CD4-positive, alpha-beta T cell treated with Interferon gamma for 1 hour (primary cell): ENCODE measurements at regions not wholly inside any gene's neighbourhood (a gene's known extent, or its start where the extent isn't known, plus 50 kb on each side); places are given as distances from the start of the nearest gene placed in this dataset.
"Not testable (repeated sequence)": the region's sequence is repeated elsewhere in the genome, so short reads cannot be mapped to it uniquely, and the experiment has no call there.

Source experiments
- DNase-seq: peaks from one replicate; pipeline ENCODE4 v3.0.0-alpha.2; 2020

DNA sequence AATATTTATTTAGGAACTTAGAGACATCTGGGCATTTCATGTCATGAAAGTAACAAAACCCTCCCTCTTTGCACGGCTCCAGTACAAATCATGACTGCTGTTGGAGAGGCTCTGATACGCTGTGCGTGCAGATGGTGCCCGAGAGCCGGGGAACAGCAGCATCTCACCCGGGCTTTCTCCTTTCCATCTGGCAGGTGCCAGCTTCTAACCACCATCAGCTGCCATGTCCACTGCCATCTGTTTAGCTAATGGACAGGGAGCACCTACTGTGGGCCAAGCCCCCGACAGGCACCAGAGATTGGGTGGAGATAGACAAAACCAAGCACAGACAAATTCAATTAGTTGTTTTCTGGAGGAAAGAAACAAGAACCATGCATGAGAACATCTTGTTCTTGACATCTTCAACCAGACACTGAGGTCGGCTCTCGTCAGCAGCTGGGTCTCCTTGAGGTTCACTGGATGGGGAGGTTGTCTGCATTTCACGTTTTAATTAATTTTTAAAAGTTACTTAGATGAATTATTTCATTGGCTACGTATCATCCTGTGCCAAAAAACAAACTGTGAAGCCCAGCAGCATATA, 323.7 kb downstream of the THBS2 start:
- no peak for DNase-seq

DNA sequence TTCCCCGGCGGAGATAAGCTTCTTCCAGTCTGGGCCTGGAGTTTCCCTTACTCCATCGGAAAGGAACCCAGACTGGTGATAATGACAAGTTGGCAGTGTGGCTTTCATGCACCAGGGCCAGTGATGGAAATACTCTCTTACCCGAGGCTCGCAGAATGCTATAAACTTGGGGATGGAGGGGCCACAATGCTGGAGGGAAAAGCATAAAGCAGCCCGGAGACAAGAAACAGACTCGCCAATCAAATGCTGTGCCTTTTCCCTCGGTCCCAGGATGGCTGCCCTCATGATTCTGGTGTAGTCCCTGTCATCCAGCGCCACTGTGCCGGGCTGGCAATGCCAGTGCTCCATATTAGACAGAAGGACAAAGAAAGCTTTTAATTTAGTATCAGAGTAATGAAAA, 325.6 kb downstream of the THBS2 start:
- DNase-seq = no peak

DNA sequence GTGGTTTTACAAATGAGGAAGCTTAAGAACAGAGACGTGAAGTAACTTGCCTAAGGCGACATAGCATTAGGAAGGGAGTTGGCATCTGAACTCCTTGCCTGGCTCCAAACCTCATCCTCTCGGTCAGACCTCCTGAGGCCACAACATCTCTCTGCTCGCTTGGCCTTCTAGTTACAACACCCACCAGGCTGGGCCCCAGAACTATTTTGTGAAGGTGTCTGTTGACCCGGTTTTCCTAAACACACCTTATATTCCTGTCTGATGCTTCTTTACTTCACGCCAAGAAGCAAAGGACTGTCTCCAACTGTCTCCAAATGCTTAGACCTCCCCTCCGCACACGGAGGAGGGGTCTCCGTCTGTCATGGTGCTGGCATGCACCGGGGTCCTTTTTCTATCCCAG, 326.6 kb downstream of the THBS2 start:
- no peak for DNase-seq

DNA sequence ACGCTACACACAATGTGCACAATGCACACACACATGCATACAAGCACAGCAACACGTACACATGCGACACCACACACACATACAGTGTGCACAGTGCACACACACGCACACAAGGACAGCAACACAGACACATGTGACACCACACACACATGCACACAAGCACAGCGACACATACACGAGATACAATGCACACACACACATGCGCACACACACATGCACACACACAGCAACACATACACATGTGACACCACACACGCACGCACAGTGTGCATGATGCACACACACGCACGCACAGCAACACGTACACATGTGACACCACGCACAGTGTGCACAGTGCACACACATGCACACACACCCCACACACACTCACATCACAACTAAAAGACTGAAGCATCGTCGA, 327.3 kb downstream of the THBS2 start:
- DNase-seq = no peak

DNA sequence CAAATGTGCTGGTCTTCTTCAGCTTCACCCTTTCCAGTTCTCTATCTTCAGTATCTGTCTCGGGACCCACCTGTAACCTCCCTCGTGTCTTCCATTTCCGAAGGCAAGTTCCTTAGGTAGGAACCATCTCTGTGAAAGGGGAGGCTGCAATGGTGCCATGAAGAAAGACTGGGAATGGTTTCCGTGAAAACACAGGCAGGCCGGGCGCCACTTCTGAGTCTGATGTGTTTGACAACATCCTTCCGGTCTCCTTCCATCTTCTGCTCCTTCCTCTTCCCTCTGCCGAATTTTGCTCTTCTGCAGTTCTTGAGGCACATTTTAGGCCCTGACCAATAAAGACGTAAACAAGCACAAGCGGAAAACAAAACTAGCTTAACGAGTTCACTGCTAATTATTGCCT, 328.0 kb downstream of the THBS2 start:
- no peak for DNase-seq

DNA sequence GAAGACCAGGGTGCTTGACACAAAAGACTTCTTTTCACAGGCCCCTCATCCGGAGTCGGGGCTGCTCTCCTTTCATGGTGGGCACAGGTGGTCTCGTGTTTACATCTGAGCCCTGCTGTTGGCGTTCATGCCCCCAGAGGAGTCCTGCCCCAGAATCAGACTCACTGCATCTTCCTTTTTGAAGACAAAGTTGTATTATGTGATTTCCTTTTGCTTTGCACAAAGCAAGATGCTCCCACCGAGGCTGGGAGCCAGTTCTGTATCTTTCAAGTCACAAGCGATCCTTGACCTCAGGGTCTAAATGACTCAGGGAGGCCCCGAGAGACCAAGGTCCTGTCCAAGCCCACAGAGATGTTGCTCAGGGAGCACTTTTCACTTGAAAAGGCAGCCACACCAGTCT, 330.5 kb downstream of the THBS2 start:
- no peak for DNase-seq

DNA sequence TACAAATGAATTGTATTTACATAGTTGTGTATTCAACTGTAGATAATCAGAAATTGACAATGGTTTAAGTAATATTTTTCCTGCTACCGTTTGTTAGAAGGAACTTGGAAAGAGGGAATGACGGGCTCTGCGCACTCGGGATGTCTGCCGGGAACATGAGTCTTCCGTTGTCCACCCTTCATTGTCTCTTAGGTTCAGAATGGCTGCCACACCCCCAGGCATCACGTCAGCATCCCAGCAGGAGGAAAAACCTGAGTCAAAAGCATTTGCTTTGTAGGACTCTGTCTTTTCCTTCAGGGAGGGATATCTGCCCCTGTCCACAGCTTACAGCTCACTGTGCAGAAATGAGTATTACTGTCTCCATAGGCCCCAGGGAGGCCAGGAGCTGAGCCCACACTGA, 331.2 kb downstream of the THBS2 start:
- no peak for DNase-seq

DNA sequence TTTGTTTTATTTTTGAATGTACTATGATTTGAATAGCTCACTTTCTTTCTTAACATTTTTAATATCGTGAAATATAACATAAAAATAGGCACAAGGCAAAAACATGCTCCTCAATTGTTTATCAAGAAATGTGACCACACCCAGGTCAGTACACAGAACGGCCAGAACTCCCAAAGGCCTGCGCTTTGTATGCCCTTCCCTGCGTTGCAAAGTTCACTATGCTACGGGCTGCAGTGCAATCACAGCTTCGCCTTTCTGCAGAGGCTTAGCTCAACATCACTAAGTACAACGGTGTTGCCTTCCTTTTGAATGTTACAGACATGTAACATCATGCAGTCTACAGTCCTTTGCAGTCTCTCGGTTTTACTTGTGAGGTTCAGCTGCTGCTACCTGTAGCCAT, 333.4 kb downstream of the THBS2 start:
- DNase-seq = no peak

DNA sequence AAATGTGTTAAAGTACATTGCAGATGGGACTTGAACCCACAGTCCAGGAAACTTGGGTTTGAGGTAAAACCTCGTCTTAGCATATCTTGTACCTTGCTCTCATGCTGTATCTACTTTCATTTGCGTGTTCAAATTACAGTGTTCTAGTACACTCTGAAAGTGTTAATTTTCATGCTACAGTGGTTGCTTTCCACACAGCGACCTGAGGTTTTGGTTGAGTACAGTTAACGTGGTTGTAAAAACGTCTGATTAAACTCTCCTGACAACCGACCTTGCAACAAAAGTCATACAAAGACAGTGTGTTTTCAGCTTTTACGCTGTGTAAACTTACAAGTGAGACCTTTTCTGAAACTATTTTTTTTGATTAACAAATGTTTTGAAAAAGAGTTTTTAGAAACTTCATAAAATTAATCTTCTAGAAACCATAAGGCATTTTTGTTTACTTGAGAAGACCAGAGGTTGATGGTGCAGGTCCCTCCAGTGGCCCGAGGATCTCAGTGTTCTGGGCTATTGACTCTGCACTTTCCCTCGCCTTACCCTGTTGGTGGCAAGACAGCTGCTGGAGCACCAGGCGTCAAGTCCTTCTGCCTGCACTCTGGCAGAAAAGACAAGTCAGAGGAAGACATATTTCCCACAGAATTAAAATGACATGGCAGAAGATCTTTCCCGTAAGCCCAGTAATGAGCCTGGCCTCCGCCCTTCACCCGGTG, 334.0 kb downstream of the THBS2 start:
- DNase-seq = no peak

DNA sequence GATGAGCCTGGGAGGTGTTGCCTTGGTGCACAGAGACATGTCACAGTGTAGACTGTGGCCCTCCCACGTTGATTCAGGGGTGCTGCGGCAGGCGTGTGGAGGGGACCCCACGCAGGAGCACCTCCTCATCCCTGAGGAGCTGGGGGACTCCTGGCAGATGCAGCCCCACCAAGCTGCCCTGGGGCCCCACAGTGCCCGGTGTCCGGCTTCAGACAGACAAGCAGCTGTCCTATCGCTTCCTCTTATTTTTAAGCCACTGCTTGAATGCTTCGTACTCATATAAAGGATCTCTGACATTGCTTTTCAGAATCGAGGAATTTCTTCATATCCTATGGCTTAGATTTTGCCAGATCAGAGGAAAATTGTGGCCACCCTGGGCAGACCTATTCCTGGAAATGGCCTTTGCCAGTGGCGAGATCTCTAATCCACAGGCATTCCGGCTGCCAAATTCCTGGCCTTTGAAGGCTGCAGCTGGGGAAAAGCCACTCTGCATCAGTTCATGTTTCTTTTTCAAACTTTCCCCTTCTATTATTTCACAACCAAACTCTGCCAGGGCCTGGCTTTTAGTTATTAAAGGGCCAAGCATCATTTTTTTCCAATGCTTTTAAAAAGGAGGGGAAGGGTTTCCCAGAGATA, 337.0 kb downstream of the THBS2 start:
- DNase-seq = no peak

DNA sequence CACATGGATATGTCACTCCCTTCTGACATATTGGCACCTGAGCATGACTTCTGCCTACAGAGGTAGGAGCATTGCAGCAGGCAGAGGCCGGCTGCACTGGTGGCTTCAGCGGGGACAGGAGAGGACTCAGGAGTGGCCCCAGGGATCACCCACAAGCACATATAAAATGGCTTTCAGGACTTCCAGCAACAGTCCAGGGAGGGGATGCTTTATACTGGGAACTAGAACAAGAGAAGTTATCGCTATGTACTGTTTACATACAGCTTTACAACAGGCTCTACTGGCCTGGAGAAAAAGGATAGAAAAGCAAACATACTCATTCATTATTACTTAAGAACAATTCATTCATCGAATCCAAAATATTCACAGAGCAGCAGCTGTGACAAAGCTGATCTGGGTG, 337.8 kb downstream of the THBS2 start:
- DNase-seq = no peak

DNA sequence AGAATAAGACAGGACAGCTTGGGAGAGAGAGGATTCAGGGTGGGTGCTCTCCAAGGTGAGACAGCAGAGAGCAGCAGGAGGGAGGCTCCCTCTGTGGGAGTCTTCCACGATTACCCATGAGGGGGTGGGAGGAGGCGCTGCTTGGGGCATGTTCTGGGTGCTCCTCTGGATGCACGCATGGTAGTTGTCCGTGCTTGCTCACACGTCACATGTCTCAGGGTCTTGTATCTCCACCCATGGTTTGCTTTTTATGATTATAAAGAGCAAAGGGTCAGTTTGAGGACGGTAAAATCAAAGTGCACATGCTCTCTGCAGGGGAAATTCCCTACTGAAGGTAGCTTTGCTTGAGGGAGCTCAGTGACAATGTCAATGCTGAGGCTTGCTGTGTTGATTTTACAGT, 338.4 kb downstream of the THBS2 start:
- DNase-seq = no peak

DNA sequence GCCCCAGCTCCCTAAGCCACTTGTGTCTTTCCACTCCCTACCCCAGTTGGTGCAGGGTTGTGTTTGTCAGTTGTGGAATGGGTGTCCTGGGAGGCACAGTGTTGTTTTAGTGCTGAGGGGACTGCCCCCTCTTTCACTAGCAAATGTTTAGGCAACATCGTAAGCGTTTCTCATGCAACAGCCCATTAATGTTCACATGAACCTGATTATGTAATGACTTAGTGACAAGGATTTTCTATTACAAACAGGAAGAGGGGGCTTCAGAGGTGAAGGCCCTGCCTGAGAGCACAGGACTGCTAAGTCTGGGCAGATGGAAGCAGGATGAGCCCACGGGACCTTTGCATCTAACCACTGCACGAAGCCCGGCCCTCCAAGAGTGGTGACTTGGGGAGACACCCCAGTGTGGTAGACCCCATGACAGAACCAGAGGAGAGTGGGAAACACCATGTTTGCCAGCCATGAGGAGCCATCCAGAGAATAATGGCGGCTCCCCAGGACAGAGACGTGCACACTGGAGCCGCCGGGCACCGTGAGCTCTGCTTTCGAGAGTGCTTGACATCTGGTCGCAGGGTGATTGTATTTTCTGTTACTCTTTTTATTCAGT, 339.7 kb downstream of the THBS2 start:
- no peak for DNase-seq

DNA sequence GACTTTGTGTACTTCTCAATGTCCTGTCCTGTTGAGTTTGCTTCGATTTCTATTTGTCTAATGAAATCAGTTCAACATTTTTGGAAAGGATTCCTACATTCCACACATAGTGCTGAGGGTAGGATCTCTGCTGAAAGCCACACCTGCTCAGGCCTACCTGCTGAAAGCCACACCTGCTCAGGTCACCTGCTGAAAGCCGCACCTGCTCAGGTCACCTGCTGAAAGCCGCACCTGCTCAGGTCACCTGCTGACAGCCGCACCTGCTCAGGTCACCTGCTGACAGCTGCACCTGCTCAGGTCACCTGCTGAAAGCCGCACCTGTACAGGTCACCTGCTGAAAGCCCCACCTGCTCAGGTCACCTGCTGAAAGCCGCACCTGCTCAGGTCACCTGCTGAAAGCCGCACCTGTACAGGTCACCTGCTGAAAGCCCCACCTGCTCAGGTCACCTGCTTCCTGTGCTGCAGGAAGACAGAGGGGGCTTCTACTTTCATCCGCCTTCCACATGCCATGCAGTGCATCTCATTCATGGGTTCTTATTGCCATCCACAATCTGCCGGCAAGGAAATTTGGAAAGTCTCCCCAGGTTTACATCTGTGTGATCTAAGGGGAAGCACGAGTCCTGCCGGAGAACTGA, 340.3 kb downstream of the THBS2 start:
- not testable (repeated sequence) for DNase-seq

DNA sequence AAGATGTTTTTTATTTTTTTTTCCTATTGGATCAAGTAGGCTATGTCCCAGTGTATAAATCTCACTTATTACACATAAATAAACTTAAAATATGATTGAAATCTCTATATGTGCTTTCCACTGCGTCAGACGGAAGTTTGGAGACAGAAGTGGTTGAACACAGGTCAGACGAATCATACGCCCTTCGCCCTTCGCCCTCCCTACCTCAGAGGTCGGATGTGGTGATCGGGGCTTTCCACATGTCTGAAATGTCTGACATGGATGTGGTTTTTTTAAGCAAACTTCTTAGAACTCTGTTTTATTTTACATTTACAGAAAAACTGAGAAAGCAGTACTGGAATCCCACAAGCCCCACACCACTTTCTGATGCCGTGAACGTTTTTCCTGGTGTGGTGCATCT, 344.4 kb downstream of the THBS2 start:
- no peak for DNase-seq

DNA sequence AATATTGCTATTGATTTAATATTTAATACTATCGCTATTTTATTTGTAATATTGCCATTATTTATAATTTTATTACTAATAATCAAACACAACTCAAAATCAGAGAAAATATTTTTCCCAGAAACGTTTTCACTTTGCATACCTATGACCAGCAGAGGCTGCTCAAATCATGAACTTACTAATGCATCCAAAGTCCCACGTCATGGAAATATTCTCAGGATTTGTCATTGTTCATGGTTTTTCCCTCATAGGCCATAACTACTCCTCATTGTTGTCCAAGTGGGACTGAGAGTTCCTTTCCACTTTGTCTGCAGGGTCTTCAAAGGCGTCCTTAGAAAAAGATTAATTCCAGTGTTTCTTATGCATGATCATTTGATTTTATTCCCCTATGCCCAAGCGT, 344.8 kb downstream of the THBS2 start:
- DNase-seq = no peak

DNA sequence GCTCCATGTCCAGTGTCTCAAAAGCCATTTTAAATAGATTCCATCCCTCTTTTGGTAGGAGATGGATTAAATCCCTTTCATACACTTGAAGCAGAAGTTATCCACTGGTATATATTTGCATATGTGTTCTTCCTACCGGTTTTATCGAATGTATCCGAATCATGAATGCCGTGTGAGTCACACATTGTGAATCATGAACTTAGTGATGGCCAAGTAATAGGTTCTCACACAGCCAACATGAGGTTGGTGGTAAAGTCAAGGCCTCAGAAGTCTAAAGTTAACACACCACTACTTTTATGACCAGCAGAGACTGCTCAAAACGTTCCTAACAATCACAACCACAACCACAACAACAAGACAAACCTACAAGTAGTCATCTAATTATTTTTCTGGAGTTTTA, 345.5 kb downstream of the THBS2 start:
- no peak for DNase-seq

DNA sequence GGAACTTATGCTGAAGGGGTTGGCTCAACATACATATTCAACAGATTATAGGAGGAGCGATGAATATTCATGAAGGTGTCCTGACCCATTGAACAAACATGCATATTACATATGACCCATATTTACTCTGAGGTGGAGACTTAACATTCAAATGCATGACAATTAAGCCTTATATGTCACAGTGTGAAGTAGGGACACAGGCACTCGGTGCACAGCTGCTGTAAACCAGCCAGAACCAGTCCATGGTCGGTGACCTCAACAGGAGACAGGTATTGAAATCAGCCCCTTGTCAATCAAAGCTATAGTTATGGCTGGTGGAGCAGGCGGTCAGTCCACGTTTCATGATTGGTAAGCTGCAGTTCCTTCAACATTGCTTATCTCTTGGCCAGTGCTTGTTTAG, 347.3 kb downstream of the THBS2 start:
- no peak for DNase-seq

DNA sequence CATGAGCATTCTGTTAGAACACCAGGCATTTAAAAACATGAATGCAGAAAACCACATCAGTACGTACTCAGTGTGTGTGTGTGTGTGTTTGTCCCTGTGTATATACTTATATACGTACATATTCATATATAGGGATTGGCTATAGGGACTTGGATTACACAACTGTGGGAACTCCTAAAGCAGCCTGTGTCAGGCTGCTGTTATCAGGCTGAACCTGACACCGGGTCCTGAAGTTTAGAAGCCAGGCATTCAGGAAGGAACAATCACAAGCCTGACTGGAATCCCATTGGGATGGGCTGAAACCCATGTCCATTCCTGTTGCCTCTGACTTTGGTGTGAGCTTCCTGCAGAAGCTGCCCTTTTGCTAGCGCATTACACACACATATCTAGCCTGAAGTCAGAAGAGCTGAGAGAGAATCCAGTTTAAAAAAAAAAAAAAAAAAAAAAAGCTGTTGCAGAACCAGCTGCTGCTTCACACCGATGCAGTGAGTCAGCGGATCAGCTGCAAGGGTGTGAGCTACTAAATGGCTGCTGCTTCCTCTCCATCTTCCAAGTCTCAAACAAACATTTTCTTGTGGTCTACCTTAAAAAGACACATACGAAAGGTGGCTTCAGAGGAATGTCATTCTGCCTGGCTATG, 348.1 kb downstream of the THBS2 start:
- peak; percentile 13 for DNase-seq

DNA sequence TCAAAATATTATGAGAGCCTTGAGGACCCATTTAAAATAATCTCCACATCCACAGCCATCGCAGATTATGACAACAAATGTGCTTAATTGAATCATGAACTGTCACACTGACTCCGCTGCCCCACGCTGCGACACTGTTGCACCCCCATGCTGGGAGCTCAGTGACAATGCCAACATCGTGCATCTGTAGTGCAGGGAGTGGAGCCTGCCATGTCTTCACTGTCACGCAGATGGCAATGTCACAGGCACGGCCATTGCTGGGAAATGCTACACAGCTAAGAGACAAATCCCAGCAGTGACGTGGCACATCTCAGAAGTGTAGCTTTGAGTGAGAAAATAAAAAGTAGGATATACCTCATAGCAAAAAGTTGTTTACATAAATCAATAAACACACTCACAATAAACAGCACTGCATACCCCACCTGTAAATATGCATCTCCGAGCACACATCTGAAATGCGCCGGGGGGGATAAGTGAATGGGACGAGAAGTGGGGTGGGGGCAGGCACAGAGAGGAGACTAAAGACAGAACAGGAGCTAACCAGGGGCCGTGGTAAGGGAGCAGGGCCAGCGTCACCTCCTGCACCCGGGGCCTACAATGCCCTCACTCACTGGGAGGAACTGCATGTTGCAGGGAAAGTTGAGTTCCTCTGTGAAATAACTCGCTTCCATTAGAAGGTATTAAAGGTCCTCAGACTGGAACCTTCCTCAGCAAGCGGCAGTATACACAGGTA, 349.9 kb downstream of the THBS2 start:
- no peak for DNase-seq

DNA sequence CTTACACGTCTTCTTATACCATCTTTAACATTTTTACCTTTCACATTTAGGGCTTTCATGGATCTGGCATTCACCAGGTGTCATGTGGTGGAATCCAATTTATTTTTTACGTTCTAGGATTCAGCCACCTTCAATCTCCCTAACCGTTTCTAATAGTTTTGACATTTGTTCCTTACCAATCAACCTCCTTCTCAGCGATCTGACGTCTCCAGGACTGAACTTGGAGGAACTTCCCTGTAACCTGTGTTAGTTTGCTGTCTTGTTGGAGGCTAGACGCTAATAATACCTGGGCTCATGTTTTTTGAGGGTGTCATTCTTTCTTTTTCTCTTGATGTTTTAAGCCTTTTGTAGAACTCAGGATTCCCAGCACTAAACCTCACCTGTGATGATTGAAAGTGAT, 351.6 kb downstream of the THBS2 start:
- no peak for DNase-seq

DNA sequence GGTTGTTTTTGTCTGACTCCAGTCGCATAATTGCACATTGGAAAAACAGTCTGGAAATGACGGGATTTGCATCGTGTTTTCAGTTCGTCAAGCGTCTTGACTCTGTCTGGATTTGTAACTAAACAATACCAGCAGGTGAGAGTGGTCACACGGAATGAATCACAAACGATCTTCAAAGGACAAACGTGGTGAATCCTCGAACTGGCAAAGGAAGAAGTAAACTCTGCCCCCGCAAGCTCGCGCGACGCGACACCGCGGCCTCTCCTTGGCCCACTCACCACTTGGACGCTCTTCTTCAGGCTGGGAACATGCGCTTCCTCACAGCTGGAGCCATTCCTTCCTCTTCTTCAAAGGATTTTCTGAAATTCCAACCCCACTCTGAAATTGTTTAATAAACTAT, 352.6 kb downstream of the THBS2 start:
- DNase-seq = no peak

DNA sequence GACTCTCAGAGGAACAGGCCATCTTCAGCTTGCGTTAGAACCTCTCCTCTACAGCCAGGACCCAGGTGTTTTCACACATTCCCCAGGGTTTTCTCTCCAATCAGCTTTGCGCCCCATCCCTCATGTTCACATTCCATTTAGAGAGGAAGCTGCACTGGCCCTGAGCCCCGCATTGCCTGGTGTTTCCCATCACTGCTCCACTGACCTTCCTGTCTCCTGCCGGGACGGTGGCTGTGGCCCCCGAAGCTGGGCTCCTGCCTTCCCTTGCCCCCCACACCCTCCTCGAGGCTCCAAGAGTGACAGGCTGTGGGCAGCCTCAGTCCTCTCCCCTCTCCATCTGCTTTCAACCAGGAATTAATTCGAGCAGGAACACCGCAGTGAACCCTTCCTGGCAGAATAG, 357.3 kb downstream of the THBS2 start:
- DNase-seq = no peak
